ENCODE measurements at regions not wholly inside any gene's neighbourhood (a gene's known extent, or its start where the extent isn't known, plus 50 kb on each side); places are given as distances from the start of the nearest gene placed in this dataset.

GRCh38 chr6:144878577-144878976 lies 593.4 kb downstream of the UTRN start:
- no peak for DNase-seq (ENCODE audit: low read depth, low spot score)

GRCh38 chr6:144879436-144879835 lies 594.3 kb downstream of the UTRN start:
- no peak for DNase-seq (ENCODE audit: low read depth, low spot score)

GRCh38 chr6:144882425-144882824 lies 597.3 kb downstream of the UTRN start:
- no peak for DNase-seq (ENCODE audit: low read depth, low spot score)

- DNase-seq (ENCODE audit: low read depth, low spot score) = no peak
These were observed 598.8 kb downstream of the UTRN start for GRCh38 chr6:144883915-144884314.

- no peak for DNase-seq (ENCODE audit: low read depth, low spot score)
These were observed 600.7 kb downstream of the UTRN start for GRCh38 chr6:144885817-144886216.

GRCh38 chr6:144886682-144887081 lies 601.5 kb downstream of the UTRN start:
- DNase-seq (ENCODE audit: low read depth, low spot score) = no peak

GRCh38 chr6:144888621-144889020 lies 603.5 kb downstream of the UTRN start:
- DNase-seq (ENCODE audit: low read depth, low spot score) = no peak

- no peak for DNase-seq (ENCODE audit: low read depth, low spot score)
These were observed 608.6 kb downstream of the UTRN start for GRCh38 chr6:144893680-144894151.

- DNase-seq (ENCODE audit: low read depth, low spot score) = no peak
These were observed 609.1 kb downstream of the UTRN start for GRCh38 chr6:144894240-144894639.

GRCh38 chr6:144895313-144896278 lies 610.5 kb downstream of the UTRN start:
- DNase-seq (ENCODE audit: low read depth, low spot score) = no peak

- DNase-seq (ENCODE audit: low read depth, low spot score) = no peak
These were observed 611.2 kb downstream of the UTRN start for GRCh38 chr6:144896289-144896688.

GRCh38 chr6:144896871-144897270 lies 611.7 kb downstream of the UTRN start:
- no peak for DNase-seq (ENCODE audit: low read depth, low spot score)

- no peak for DNase-seq (ENCODE audit: low read depth, low spot score)
These were observed 612.3 kb downstream of the UTRN start for GRCh38 chr6:144897441-144897921.

GRCh38 chr6:144898052-144898689 lies 613.0 kb downstream of the UTRN start:
- no peak for DNase-seq (ENCODE audit: low read depth, low spot score)

GRCh38 chr6:144898741-144899140 lies 613.6 kb downstream of the UTRN start:
- no peak for DNase-seq (ENCODE audit: low read depth, low spot score)

GRCh38 chr6:144899161-144899560 lies 614.0 kb downstream of the UTRN start:
- DNase-seq (ENCODE audit: low read depth, low spot score) = no peak

- no peak for DNase-seq (ENCODE audit: low read depth, low spot score)
These were observed 616.3 kb downstream of the UTRN start for GRCh38 chr6:144901412-144901811.

- DNase-seq (ENCODE audit: low read depth, low spot score) = no peak
These were observed 622.9 kb downstream of the UTRN start for GRCh38 chr6:144908004-144908403.

GRCh38 chr6:144909753-144910285 lies 624.7 kb downstream of the UTRN start:
- DNase-seq (ENCODE audit: low read depth, low spot score) = no peak

GRCh38 chr6:144911322-144911721 lies 626.2 kb downstream of the UTRN start:
- no peak for DNase-seq (ENCODE audit: low read depth, low spot score)

- no peak for DNase-seq (ENCODE audit: low read depth, low spot score)
These were observed 627.3 kb downstream of the UTRN start for GRCh38 chr6:144912474-144912873.

- DNase-seq (ENCODE audit: low read depth, low spot score) = no peak
These were observed 632.9 kb downstream of the UTRN start for GRCh38 chr6:144918073-144918472.

All from smooth muscle cell of the brain vasculature (primary cell).